ENCODE measurements at regions not wholly inside any gene's neighbourhood (a gene's known extent, or its start where the extent isn't known, plus 50 kb on each side); places are given as distances from the start of the nearest gene placed in this dataset.

GRCh38 chr3:41024031-41024836 is 175.1 kb upstream of the CTNNB1 start:
- H3K4me3 ChIP-seq (ENCODE audit: low read depth, low read length): no peak overlapping the region
- TF ChIP-seq CTCF (IDR thresholded peaks at IDR 0.05; ENCODE audit: low read depth, low read length, missing control alignments): no peak
- DNase-seq (ENCODE audit: low read depth): no peak

GRCh38 chr3:41026394-41027177 is 172.7 kb upstream of the CTNNB1 start:
- no peak for TF ChIP-seq CTCF (IDR thresholded peaks at IDR 0.05; ENCODE audit: low read depth, low read length, missing control alignments)
- DNase-seq (ENCODE audit: low read depth): no peak

GRCh38 chr3:41029356-41029755 is 169.9 kb upstream of the CTNNB1 start:
- no peak overlapping the region for H3K4me3 ChIP-seq (ENCODE audit: low read depth, low read length)
- no peak for DNase-seq (ENCODE audit: low read depth)
- TF ChIP-seq CTCF (IDR thresholded peaks at IDR 0.05; ENCODE audit: low read depth, low read length, missing control alignments): no peak

More at GRCh38 chr3:41026394-41027177, 172.7 kb upstream of the CTNNB1 start:
- no peak overlapping the region for H3K4me3 ChIP-seq (ENCODE audit: low read depth, low read length)

GRCh38 chr3:41030220-41030619 is 169.1 kb upstream of the CTNNB1 start:
- DNase-seq (ENCODE audit: low read depth): no peak

DNA sequence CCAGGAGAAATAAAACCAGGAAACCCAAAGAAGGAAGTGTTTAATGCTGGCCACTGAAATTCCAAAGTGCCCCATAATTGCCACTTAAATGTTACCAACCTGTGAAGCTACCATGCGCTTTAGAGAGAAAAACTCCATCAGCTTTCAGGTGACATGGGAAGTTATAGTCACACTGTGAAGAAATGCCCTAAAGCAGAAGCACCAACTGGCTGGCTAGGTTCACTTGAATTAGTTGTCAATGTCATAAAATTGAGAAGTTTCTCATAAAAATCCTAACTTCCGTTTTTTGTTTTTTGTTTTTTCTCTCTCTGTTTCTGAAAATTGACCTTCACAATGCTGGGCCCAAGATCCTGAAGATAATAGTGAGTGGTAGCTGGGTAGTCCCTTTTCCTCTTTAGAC is 167.9 kb upstream of the CTNNB1 start:
- no peak for DNase-seq (ENCODE audit: low read depth)
- no peak overlapping the region for H3K4me3 ChIP-seq (ENCODE audit: low read depth, low read length)
- no peak for TF ChIP-seq CTCF (IDR thresholded peaks at IDR 0.05; ENCODE audit: low read depth, low read length, missing control alignments)

More at GRCh38 chr3:41030220-41030619, 169.1 kb upstream of the CTNNB1 start:
- no peak overlapping the region for H3K4me3 ChIP-seq (ENCODE audit: low read depth, low read length)
- no peak for TF ChIP-seq CTCF (IDR thresholded peaks at IDR 0.05; ENCODE audit: low read depth, low read length, missing control alignments)

DNA sequence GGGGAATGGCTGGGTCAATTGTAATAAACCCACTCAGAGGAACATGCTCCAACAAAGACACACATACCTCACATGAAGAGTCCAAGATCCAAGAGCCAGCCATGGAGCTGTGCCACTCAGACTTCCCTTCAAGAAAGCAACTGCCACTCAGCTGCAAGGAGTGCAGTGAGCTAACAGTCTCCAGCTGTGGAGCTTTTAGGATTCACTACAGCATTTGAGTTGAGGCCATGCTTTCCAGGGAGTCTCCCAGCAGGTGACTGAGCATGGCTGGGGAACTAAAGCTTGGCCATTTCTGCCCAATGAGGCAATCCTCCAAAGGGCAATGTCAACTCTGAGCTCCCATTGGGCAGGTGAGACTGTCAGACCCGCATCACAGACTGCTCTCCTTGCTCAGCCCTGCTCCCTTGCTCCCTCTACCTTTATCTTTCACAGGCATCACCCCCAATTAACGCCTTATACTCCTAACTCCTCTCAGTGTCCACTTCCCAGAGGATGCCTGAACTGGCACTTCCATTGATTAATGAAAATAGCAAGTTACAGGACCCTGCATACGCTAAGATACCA is 165.3 kb upstream of the CTNNB1 start:
- H3K4me3 ChIP-seq (ENCODE audit: low read depth, low read length): no peak overlapping the region
- TF ChIP-seq CTCF (IDR thresholded peaks at IDR 0.05; ENCODE audit: low read depth, low read length, missing control alignments): no peak
- DNase-seq (ENCODE audit: low read depth): no peak

All from GM12864 (cell line).